Karpas-422 (cell line): ENCODE measurements at regions not wholly inside any gene's neighbourhood (a gene's known extent, or its start where the extent isn't known, plus 50 kb on each side); places are given as distances from the start of the nearest gene placed in this dataset.

ENCODE experiments used
- DNase-seq: peaks from one replicate; pipeline ENCODE4 v3.0.0-alpha.2; 2015
- H2AFZ ChIP-seq: fragments of 200-600 bp; sonication (generic); 2 replicates; pipeline ENCODE4 v1.6.1; 2014; ENCODE audit warnings: antibody characterized with exemption, low read length, mixed read lengths
- H3K27ac ChIP-seq: fragments of 200-600 bp; sonication (generic); 2 replicates; pipeline ENCODE4 v1.5.1; 2014; ENCODE audit warnings: mild to moderate bottlenecking, low read length, moderate library complexity
- H3K27me3 ChIP-seq: fragments of 200-600 bp; sonication (generic); 2 replicates; pipeline ENCODE4 v1.6.1; 2014; ENCODE audit warnings: low read length, mixed read lengths
- H3K36me3 ChIP-seq: fragments of 200-600 bp; sonication (generic); 2 replicates; pipeline ENCODE4 v1.6.1; 2014; ENCODE audit warnings: low read length, mixed read lengths; ENCODE audit not compliant: insufficient read depth
- H3K4me1 ChIP-seq: fragments of 200-600 bp; sonication (generic); 2 replicates; pipeline ENCODE4 v1.6.1; 2014; ENCODE audit warnings: mild to moderate bottlenecking, low read length, mixed read lengths
- H3K4me2 ChIP-seq: fragments of 200-600 bp; sonication (generic); 2 replicates; pipeline ENCODE4 v1.6.1; 2014; ENCODE audit warnings: low read length, low read depth, mild to moderate bottlenecking; ENCODE audit not compliant: poor library complexity, severe bottlenecking
- H3K4me3 ChIP-seq: fragments of 200-600 bp; sonication (generic); 2 replicates; pipeline ENCODE4 v1.5.1; 2014; ENCODE audit warnings: mild to moderate bottlenecking, antibody characterized with exemption, low read length, mixed read lengths
- H3K79me2 ChIP-seq: fragments of 200-600 bp; sonication (generic); 2 replicates; pipeline ENCODE4 v1.6.1; 2014; ENCODE audit warnings: mild to moderate bottlenecking, low read length, mixed read lengths
- H3K9ac ChIP-seq: fragments of 200-600 bp; sonication (generic); 2 replicates; pipeline ENCODE4 v1.6.0; 2014; ENCODE audit warnings: low read length
- H3K9me2 ChIP-seq: fragments of 200-600 bp; sonication (generic), shearing (Covaris generic); replicated peaks from 2 replicates; pipeline ENCODE4 v1.6.0; 2014; ENCODE audit warnings: mild to moderate bottlenecking, low read length, moderate library complexity; ENCODE audit not compliant: insufficient read depth
- H3K9me3 ChIP-seq: fragments of 300-700, 200-600 bp; sonication (generic); 2 replicates; pipeline ENCODE4 v1.6.1; 2014; ENCODE audit warnings: low read length, mixed read lengths
- H4K20me1 ChIP-seq: fragments of 200-600 bp; sonication (generic); 2 replicates; pipeline ENCODE4 v1.6.1; 2014; ENCODE audit warnings: mild to moderate bottlenecking, antibody characterized with exemption, low read length, low read depth; ENCODE audit not compliant: insufficient read depth

DNA sequence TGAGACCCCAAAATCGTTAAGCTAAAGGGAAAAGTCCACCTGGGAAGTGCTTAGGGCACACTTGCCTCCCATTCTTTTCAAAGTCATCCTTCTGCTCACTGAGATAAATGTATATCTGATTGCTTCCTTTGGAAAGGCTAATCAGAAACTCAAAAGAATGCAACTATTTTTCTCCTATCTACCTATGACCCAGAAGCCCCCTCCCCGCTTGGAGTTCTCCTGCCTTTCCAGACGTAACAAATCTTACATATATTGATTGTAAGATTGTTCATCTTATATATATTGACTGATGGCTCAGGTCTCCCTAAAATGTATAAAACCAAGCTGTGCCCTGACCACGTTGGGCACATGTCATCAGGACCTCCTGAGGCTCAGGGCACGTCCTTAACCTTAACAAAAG is 56.8 kb upstream of the ACAN start:
- no peaks in the 10 kb centered on the region for H3K4me1 ChIP-seq

DNA sequence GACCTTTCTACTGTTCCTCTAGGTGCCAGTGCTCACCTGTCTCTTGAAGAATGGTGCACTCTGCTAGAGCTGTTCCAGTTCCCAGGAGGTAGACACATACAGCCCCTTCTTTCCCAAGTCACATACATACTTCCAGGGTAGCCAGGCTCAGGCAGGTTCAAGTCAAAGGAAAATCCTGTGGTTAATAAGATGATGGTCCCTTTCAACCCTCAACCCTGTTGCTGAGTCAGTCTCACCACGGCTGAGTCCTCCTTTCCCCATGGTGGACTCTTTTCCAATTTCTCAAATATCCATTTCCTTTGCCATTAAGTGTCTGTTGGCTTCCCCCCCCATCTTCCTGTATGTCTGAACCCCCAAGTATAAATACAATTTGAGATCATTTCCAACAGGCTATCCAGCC is 56.1 kb upstream of the ACAN start:
- H3K4me2 ChIP-seq: no peak overlapping the region
- DNase-seq: no peak
- no peaks in the 10 kb centered on the region for H3K9me2 ChIP-seq
- no peaks in the 10 kb centered on the region for H3K27me3 ChIP-seq
- no peak overlapping the region for H3K4me3 ChIP-seq
- H3K4me1 ChIP-seq: no peaks in the 10 kb centered on the region
- no peak overlapping the region for H3K9ac ChIP-seq
- no peak overlapping the region for H3K27ac ChIP-seq
- H3K79me2 ChIP-seq: no peaks in the 10 kb centered on the region
- H3K9me3 ChIP-seq: no peaks in the 10 kb centered on the region
- no peaks in the 10 kb centered on the region for H3K36me3 ChIP-seq
- H4K20me1 ChIP-seq: no peaks in the 10 kb centered on the region
- H2AFZ ChIP-seq: no peak overlapping the region

More for the DNA sequence above, 56.8 kb upstream of the ACAN start:
- Histone ChIP-seq H3K36me3 (no peaks in the 10 kb centered on the region), H3K9me2 (no peaks in the 10 kb centered on the region), H3K27me3 (no peaks in the 10 kb centered on the region), H3K9ac (no peak overlapping the region), H3K4me2 (no peak overlapping the region), H3K9me3 (no peaks in the 10 kb centered on the region), H4K20me1 (no peaks in the 10 kb centered on the region), H2AFZ (no peak overlapping the region), H3K79me2 (no peaks in the 10 kb centered on the region), H3K27ac (no peak overlapping the region), H3K4me3 (no peak overlapping the region)
- DNase-seq: no peak

DNA sequence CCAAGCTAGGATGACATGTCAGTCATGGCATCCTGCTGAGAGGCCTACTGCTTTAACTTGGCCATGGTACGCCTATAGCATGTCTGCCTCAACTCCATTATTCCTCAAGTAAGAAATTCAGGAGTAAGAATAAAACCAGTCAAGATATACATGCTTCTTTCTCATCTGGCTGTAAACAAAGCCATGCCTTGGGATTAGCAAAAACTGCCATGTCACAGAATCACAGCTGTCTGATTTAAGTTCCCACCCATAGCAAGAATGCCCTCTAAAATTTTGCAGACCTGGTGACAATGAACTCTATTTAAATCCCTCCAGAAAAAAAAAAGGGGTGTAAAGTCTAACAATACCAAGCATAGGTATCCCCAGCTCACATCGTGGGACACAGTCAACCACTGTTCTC is 55.6 kb upstream of the ACAN start:
- H3K4me2 ChIP-seq: no peak overlapping the region
- H3K4me3 ChIP-seq: no peak overlapping the region
- H3K36me3 ChIP-seq: no peaks in the 10 kb centered on the region
- no peaks in the 10 kb centered on the region for H3K9me3 ChIP-seq
- no peaks in the 10 kb centered on the region for H3K9me2 ChIP-seq
- no peaks in the 10 kb centered on the region for H3K4me1 ChIP-seq
- no peak overlapping the region for H3K27ac ChIP-seq
- no peak overlapping the region for H2AFZ ChIP-seq
- no peaks in the 10 kb centered on the region for H4K20me1 ChIP-seq
- DNase-seq: no peak
- no peaks in the 10 kb centered on the region for H3K27me3 ChIP-seq
- H3K79me2 ChIP-seq: no peaks in the 10 kb centered on the region
- H3K9ac ChIP-seq: no peak overlapping the region

DNA sequence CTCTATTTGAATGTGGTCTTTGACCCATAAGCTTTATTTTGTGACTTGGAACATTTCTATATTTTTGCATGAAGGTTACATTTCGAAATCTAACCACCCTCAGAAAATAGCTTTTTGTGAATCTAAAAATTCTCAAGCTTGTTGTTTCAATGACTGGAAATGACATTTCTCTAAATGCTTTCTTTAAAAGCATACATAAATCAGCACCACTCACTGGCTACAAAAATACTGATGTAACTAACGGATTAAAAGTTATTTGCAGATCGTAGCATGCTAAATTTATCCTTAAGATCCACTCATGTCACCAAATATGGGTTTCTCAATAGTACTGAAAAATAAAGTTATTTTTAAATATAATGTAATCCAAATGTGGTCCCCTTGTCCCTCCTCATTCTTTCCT is 55.2 kb upstream of the ACAN start:
- no peaks in the 10 kb centered on the region for H4K20me1 ChIP-seq
- no peak overlapping the region for H3K27ac ChIP-seq
- no peak overlapping the region for H3K4me3 ChIP-seq
- H3K4me2 ChIP-seq: no peak overlapping the region
- no peaks in the 10 kb centered on the region for H3K79me2 ChIP-seq
- no peaks in the 10 kb centered on the region for H3K9me3 ChIP-seq
- H3K9me2 ChIP-seq: no peaks in the 10 kb centered on the region
- no peaks in the 10 kb centered on the region for H3K36me3 ChIP-seq
- H3K9ac ChIP-seq: no peak overlapping the region
- no peaks in the 10 kb centered on the region for H3K27me3 ChIP-seq
- no peaks in the 10 kb centered on the region for H3K4me1 ChIP-seq
- H2AFZ ChIP-seq: no peak overlapping the region
- DNase-seq: no peak

DNA sequence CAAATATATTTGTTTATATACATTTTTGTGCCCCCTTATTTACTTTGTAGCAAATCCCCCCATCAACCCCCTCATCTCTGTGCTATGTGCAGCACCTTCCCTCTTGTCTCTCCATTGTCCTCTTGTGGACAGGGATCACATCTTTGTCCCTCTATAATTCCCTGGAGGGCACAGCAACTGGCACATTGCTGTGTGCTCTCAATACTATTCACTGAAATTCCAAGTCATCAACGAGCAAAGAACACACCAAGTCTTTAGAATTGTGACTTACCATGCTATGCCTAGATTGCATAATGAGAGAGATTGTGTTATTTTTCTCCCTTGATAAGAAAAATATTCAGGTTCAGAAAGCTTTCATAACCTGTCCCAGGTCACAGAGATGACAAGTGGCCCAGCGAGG is 54.6 kb upstream of the ACAN start:
- H3K36me3 ChIP-seq: no peaks in the 10 kb centered on the region
- H3K4me3 ChIP-seq: no peak overlapping the region
- no peaks in the 10 kb centered on the region for H3K9me2 ChIP-seq
- H3K79me2 ChIP-seq: no peaks in the 10 kb centered on the region
- H4K20me1 ChIP-seq: no peaks in the 10 kb centered on the region
- no peak overlapping the region for H3K4me2 ChIP-seq
- no peak overlapping the region for H2AFZ ChIP-seq
- DNase-seq: no peak
- H3K4me1 ChIP-seq: no peaks in the 10 kb centered on the region
- H3K27me3 ChIP-seq: no peaks in the 10 kb centered on the region
- H3K9ac ChIP-seq: no peak overlapping the region
- H3K9me3 ChIP-seq: no peaks in the 10 kb centered on the region
- H3K27ac ChIP-seq: no peak overlapping the region

DNA sequence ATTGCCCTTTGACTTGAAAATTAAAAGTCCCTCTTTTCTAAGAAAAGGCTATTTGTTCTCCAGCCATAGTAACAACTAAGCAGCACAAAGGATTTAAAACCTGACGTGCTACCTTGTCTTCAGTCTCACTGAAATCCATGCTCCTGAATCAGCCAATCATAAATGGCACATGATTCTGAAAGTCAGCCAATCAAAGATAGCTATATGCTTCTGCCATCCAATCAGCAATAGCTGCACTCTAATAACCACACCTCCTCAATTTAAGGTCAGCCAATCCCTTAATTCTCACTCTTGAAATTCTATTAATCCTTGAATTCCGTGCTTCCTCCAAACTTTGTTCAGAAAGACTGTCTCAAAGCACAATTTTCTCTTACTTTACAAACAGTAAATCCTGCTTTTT is 53.5 kb upstream of the ACAN start:
- Histone ChIP-seq H3K9me3 (no peaks in the 10 kb centered on the region), H3K4me2 (no peak overlapping the region), H3K27ac (no peak overlapping the region), H4K20me1 (no peaks in the 10 kb centered on the region), H3K9me2 (no peaks in the 10 kb centered on the region), H3K27me3 (no peaks in the 10 kb centered on the region), H3K79me2 (no peaks in the 10 kb centered on the region), H3K4me1 (no peaks in the 10 kb centered on the region), H3K36me3 (no peaks in the 10 kb centered on the region), H2AFZ (no peak overlapping the region), H3K4me3 (no peak overlapping the region), H3K9ac (no peak overlapping the region)
- DNase-seq: peak; percentile 63

DNA sequence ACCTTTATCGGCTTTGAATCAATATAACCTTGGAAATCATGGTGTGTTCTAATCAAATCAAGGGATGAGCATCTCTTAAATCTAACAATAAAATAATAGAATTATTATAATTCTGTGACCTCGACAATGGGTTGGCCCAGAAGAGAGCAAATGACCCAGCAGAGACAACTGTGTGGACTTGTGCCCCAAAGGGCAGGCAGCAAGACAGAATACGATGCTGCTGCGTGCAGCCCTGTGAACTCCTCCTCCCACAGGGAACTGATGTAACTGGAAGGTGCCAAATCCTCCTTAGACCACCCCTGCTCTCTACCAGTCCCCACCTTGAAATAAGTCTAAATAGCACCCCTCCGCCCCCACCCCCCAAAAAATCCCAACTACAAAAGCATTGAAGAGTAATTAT is 50.7 kb upstream of the ACAN start:
- Histone ChIP-seq H2AFZ (no peak overlapping the region), H3K4me2 (no peak overlapping the region), H3K27me3 (no peaks in the 10 kb centered on the region), H3K79me2 (no peaks in the 10 kb centered on the region), H3K27ac (no peak overlapping the region), H4K20me1 (no peaks in the 10 kb centered on the region), H3K9me3 (no peaks in the 10 kb centered on the region), H3K36me3 (no peaks in the 10 kb centered on the region), H3K9me2 (no peaks in the 10 kb centered on the region), H3K4me3 (no peak overlapping the region), H3K4me1 (no peaks in the 10 kb centered on the region), H3K9ac (no peak overlapping the region)
- no peak for DNase-seq

DNA sequence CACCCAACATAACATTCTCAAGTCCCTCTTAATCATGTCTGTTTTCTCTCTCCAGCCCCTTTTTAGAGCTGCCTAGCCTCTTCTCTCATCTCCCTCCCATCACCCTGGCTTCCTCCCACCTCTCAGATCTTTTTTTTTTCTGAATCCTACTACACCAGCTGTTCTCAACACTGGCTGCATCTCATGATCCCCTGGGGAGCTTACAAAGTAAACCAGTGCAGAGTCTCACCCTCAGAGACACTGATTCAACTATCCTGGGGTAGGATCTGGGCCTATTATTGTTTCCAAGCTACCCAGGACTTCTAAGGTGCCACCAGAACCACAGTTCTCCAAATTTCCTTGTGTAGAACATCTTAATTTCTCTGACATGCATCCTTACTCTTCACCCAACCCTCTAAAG is 50.3 kb upstream of the ACAN start:
- Histone ChIP-seq H3K9me2 (no peaks in the 10 kb centered on the region), H2AFZ (no peak overlapping the region), H3K4me2 (no peak overlapping the region), H3K9ac (no peak overlapping the region), H4K20me1 (no peaks in the 10 kb centered on the region), H3K9me3 (no peaks in the 10 kb centered on the region), H3K4me1 (no peaks in the 10 kb centered on the region), H3K27ac (no peak overlapping the region), H3K4me3 (no peak overlapping the region), H3K27me3 (no peaks in the 10 kb centered on the region), H3K79me2 (no peaks in the 10 kb centered on the region), H3K36me3 (no peaks in the 10 kb centered on the region)
- no peak for DNase-seq
